Tibial artery (tissue), 4 donors: ENCODE measurements at regions not wholly inside any gene's neighbourhood (a gene's known extent, or its start where the extent isn't known, plus 50 kb on each side); places are given as distances from the start of the nearest gene placed in this dataset.
"Not testable (repeated sequence)": the region's sequence is repeated elsewhere in the genome, so short reads cannot be mapped to it uniquely, and the experiment has no call there.

ENCODE experiments used
- DNase-seq, 2 donors: peaks; one replicate each; pipeline ENCODE4 v3.0.0-alpha.2; 2019
- H3K27ac ChIP-seq, 2 donors: fragments of 200-600 bp; sonication (generic) in 1 of 2; 1 replicate in 1 of 2; 2 replicates in 1 of 2; pipeline ENCODE4 v1.5.1; 2018 to 2019; ENCODE audit warnings: mild to moderate bottlenecking in 1 of 2
- H3K27me3 ChIP-seq, 2 donors: fragments of 200-600 bp; sonication (generic) in 1 of 2; one replicate each; pipeline versions ENCODE4 v1.5.1 to v1.6.0; 2016 to 2019
- H3K36me3 ChIP-seq, 3 donors: fragments of 200-600 bp; sonication (generic) in 2 of 3; one replicate each; pipeline ENCODE4 v1.5.1; 2016 to 2019; ENCODE audit warnings: mild to moderate bottlenecking in 2 of 3
- H3K4me1 ChIP-seq, 4 donors: fragments of 200-600 bp; sonication (generic) in 2 of 4; 1 replicate in 3 of 4; 2 replicates in 1 of 4; pipeline ENCODE4 v1.5.1; 2016 to 2019
- H3K4me3 ChIP-seq, 2 donors: fragments of 200-600 bp; sonication (generic) in 1 of 2; 1 replicate in 1 of 2; 2 replicates in 1 of 2; pipeline ENCODE4 v1.5.1; 2018 to 2019; ENCODE audit warnings: mild to moderate bottlenecking in 2 of 2
- H3K9me3 ChIP-seq, 3 donors: fragments of 200-600 bp; sonication (generic) in 1 of 3; one replicate each; pipeline ENCODE4 v1.5.1; 2016 to 2019
- intact Hi-C: fragments of 100-400 bp; cut with DNase I; formaldehyde crosslinking; loops from one replicate; pipeline ENCODE4 v1.15.0; 2023; ENCODE audit warnings: low total_unique reads
- TF ChIP-seq, protein P1 (sequence below), 2 experiments: fragments of 200-600 bp in 1 of 2; fragments of 450-650 bp in 1 of 2; IDR thresholded peaks; one replicate each; pipeline ENCODE4 v1.5.1; 2017 to 2019; ENCODE audit warnings: antibody characterized with exemption in 2 of 2, mild to moderate bottlenecking in 1 of 2, moderate library complexity in 1 of 2

DNA sequence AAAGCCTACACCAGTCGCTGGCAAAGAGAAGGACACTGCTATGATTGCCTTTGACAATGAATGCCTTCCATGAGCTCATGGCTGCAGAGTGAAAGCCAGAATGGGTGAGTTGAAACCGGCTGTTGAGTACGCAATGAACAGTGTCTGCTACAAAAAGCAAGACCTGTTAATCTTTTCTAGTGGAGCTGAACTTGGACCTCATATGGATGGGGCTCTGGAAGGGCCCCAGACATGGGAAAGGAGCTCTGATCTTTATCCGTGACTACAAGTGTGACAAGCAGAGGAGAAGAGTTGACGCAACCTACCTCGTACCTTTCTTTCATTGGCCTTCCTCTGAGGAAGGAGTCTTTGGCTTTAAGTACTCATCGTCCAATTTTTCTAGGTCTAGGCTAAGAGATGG, 67.1 kb upstream of the TSC22D1 start:
- H3K9me3 ChIP-seq: no peaks in the 10 kb centered on the region
- H3K27ac ChIP-seq: no peak overlapping the region
- intact Hi-C loops: no loop called here
- H3K4me3 ChIP-seq: no peak overlapping the region
- TF ChIP-seq, protein P1, sequence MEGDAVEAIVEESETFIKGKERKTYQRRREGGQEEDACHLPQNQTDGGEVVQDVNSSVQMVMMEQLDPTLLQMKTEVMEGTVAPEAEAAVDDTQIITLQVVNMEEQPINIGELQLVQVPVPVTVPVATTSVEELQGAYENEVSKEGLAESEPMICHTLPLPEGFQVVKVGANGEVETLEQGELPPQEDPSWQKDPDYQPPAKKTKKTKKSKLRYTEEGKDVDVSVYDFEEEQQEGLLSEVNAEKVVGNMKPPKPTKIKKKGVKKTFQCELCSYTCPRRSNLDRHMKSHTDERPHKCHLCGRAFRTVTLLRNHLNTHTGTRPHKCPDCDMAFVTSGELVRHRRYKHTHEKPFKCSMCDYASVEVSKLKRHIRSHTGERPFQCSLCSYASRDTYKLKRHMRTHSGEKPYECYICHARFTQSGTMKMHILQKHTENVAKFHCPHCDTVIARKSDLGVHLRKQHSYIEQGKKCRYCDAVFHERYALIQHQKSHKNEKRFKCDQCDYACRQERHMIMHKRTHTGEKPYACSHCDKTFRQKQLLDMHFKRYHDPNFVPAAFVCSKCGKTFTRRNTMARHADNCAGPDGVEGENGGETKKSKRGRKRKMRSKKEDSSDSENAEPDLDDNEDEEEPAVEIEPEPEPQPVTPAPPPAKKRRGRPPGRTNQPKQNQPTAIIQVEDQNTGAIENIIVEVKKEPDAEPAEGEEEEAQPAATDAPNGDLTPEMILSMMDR (IDR thresholded peaks at IDR 0.05): no peak
- no peak for DNase-seq
- H3K4me1 ChIP-seq: no peaks in the 10 kb centered on the region
- H3K36me3 ChIP-seq: no peaks in the 10 kb centered on the region
- H3K27me3 ChIP-seq: no peaks in the 10 kb centered on the region

DNA sequence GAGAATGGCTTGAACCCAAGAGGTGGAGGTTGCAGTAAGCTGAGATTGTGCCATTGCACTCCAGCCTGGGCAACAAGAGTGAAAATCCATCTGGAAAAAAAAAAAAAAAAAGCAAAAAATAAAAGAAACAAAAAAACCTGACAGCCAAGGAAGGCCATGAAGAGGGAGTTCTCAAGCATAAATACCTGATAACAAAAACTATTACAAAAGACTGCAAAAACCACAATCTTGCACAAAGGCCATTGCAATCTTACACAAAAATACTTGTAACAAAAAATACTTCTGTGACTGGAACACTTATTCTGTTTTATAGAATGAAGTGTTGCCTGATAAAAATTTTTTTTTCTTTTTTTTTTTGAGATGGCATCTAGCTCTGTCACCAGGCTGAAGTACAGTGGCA, 61.5 kb upstream of the TSC22D1 start:
- no peak overlapping the region for H3K27ac ChIP-seq

DNA sequence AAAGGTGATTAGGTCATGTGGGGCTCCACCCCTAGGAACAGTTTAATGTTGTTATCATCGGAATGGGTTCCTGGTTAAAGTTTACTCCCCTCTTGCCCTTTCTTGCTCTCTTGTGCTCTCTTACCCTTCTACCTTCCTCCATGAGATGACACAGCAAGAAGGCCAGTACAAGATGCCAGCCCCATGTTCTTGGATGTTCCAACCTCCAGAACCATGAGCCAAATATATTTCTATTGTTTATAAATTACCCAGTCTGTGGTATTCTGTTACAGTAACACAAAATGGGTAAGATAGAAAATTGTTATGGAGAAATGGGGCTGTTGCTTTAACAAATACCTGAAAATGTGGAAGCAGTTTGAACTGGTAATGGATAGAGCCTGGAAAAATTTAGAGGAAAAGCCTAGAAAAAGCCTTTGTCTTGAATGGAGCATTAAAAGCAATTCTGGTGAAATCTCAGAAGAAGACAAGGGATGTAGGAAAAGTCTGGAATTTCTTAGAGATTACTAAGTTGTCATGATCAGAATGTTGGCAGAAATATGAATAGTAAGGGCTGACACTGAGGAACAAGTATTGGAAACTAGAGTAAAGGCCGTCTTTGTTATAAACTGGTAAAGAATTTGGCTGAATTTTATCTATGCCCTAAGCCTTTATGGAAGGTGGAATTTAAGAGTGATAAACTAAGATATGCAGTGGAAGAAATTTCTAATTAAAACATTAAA, 53.5 kb upstream of the TSC22D1 start:
- no peak overlapping the region for H3K27ac ChIP-seq
- intact Hi-C loops: no loop called here
- no peaks in the 10 kb centered on the region for H3K36me3 ChIP-seq
- H3K4me1 ChIP-seq: peaks cover 0 to 13% (median 0%) of the 10 kb centered on the region in 4 donors
- no peak overlapping the region for H3K4me3 ChIP-seq
- H3K9me3 ChIP-seq: no peaks in the 10 kb centered on the region
- DNase-seq: no peak
- TF ChIP-seq, protein P1 (IDR thresholded peaks at IDR 0.05): no peak
- H3K27me3 ChIP-seq: no peaks in the 10 kb centered on the region

More for the DNA sequence above, 61.5 kb upstream of the TSC22D1 start:
- no peaks in the 10 kb centered on the region for H3K27me3 ChIP-seq
- H3K4me1 ChIP-seq: no peaks in the 10 kb centered on the region
- no peaks in the 10 kb centered on the region for H3K36me3 ChIP-seq
- no peak overlapping the region for H3K4me3 ChIP-seq
- intact Hi-C loops: no loop called here
- TF ChIP-seq, protein P1 (IDR thresholded peaks at IDR 0.05): no peak
- DNase-seq: no peak
- H3K9me3 ChIP-seq: no peaks in the 10 kb centered on the region

DNA sequence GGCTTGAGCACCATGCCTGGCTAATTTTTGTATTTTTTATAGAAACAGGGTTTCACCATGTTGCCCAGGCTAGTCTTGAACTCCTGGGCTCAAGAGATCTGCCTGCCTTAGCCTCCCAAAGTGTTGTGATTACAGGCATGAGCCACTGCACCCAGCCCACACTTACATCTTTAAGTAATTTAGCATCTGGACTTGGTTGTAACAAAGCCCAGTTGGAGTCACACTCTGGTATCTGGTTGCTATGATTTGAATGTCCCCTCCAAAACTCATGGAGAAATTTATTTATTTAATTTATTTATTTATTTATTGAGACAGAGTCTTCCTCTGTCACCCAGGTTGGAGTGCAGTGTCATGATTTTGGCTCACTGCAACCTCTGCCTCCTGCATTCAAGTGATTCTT, 52.7 kb upstream of the TSC22D1 start:
- H3K4me3 ChIP-seq, H3K9me3 ChIP-seq, H3K27ac ChIP-seq, H3K27me3 ChIP-seq, H3K36me3 ChIP-seq, intact Hi-C loops, DNase-seq: not testable (repeated sequence)
- peaks cover 0 to 13% (median 0%) of the 10 kb centered on the region in 4 donors for H3K4me1 ChIP-seq

DNA sequence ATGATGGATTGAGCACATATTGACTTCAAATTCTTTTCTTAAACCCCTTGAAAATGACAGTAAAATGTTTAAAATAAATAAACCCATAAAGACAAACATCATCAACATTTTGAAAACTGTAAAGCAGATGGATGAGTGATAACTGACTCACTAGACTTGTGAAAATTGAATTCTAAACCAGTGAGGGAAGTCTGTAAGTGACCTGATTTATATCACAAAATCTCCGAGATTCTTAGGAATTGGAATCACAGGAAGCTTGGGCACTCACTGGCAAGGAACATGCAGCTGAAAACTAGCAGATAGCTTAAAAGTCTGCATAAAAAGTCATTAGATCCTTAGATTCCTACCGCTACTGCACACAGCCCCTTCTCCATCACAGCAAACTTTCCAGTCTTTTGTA, 51.3 kb upstream of the TSC22D1 start:
- DNase-seq: no peak

DNA sequence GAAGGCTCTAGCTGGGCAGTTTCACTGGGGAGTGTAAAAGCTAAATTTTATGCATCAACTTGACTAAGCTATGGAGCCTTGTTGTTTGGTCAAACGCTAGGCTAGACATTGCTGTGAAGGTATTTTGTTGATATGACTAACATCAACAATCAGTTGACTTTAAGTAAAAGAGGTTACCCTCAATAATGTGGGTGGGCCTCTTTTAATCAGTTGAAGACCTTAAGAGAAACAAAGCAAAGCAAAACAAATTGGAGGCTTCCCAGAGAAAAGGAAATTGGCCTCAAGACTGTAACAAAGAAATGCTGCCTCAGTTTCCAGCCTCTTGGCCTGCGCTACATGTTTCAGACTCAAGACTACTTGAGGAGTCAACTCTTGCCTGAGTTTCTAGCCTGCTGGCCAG, 50.0 kb upstream of the TSC22D1 start:
- TF ChIP-seq, protein P1 (IDR thresholded peaks at IDR 0.05): no peak
- no peak for DNase-seq
- Histone ChIP-seq H3K9me3 (no peaks in the 10 kb centered on the region), H3K36me3 (no peaks in the 10 kb centered on the region), H3K27ac (no peak overlapping the region), H3K4me1 (peaks cover 0 to 13% (median 0%) of the 10 kb centered on the region in 4 donors), H3K4me3 (no peak overlapping the region), H3K27me3 (no peaks in the 10 kb centered on the region)
- intact Hi-C loops: no loop called here

More for the DNA sequence above, 51.3 kb upstream of the TSC22D1 start:
- no peaks in the 10 kb centered on the region for H3K36me3 ChIP-seq
- H3K4me3 ChIP-seq: no peak overlapping the region
- peaks cover 0 to 13% (median 0%) of the 10 kb centered on the region in 4 donors for H3K4me1 ChIP-seq
- no peaks in the 10 kb centered on the region for H3K9me3 ChIP-seq
- intact Hi-C loops: no loop called here
- H3K27me3 ChIP-seq: no peaks in the 10 kb centered on the region
- TF ChIP-seq, protein P1 (IDR thresholded peaks at IDR 0.05): no peak
- H3K27ac ChIP-seq: no peak overlapping the region
